ENCODE measurements at regions not wholly inside any gene's neighbourhood (a gene's known extent, or its start where the extent isn't known, plus 50 kb on each side); places are given as distances from the start of the nearest gene placed in this dataset.

- DNase-seq (ENCODE audit: low read depth), result no peak
Observed at GRCh38 chr4:56240554-56241174, 146.6 kb downstream of the AASDH start.

- DNase-seq (ENCODE audit: low read depth), result no peak
Observed at GRCh38 chr4:56238251-56238650, 149.0 kb downstream of the AASDH start.

- DNase-seq (ENCODE audit: low read depth), result no peak
Observed at GRCh38 chr4:56235725-56236124, 151.6 kb downstream of the AASDH start.

- DNase-seq (ENCODE audit: low read depth), result no peak
Observed at GRCh38 chr4:56235011-56235410, 152.3 kb downstream of the AASDH start.

GRCh38 chr4:56234098-56234497 is 153.2 kb downstream of the AASDH start:
- no peak for DNase-seq (ENCODE audit: low read depth)

DNA sequence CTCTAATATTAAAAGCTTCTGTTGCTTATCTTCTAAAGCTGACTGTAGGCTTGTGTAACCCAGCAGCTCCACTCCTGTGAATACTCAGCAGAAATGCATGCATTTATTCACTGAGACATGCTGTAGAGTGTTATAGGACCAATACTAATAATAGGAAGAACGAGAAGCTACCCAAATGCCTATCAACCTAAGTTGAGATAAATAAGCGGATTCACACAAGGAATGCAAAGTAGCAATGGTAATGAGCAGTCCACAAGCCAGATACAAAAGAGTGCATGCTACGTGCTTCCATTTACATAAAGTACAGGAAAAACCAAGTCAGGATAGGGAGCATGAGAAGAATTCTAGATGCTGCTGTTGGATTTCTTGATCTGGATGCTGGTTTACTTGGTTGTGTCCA is 155.9 kb downstream of the AASDH start:
- no peak for DNase-seq (ENCODE audit: low read depth)

DNA sequence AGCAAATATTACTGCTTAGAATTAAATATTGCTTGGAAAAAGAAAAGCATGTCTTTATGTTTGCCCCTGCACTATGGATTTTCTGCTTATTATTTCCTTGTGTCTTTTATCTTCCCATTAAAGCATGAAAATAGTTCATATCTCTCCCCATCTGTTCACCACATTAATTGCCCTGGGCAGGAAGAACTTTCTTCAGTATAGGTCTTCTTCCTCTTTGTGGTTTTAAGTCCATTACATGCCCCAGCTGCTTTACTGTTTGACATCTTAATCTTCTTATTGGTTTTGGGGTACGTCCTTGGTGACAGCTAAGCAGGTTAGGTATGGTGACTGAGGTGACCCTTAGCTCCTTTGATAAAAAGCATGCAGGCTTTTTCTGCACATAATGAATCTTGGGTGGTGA is 157.3 kb downstream of the AASDH start:
- DNase-seq (ENCODE audit: low read depth), result no peak

GRCh38 chr4:56227301-56227835 is 159.9 kb downstream of the AASDH start:
- DNase-seq (ENCODE audit: low read depth), result no peak

- no peak for DNase-seq (ENCODE audit: low read depth)
Observed at GRCh38 chr4:56226579-56226978, 160.7 kb downstream of the AASDH start.

GRCh38 chr4:56224641-56225040 is 162.7 kb downstream of the AASDH start:
- no peak for DNase-seq (ENCODE audit: low read depth)

GRCh38 chr4:56222514-56222913 is 164.8 kb downstream of the AASDH start:
- no peak for DNase-seq (ENCODE audit: low read depth)

DNA sequence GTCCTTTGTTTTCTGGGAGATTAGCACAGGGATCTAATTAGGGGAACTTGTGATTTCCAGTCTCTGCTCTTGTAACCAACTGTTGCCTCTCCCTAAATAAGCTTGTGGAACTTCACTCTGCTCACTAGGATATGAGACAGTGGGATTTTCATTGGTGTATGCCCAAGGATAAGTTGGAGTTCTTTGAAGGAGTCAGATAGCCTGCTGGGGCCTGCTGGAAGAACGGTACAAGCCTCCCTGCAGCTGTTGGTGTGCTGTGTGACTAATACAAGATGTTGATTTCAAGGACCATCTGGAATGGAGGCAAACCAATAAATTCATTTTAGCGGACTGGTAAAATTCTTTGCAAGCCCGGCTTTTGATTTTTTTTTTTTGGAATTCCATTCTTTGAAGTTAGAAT is 167.0 kb downstream of the AASDH start:
- no peak for DNase-seq (ENCODE audit: low read depth)

GRCh38 chr4:56219447-56219846 is 167.8 kb downstream of the AASDH start:
- DNase-seq (ENCODE audit: low read depth), result no peak

DNA sequence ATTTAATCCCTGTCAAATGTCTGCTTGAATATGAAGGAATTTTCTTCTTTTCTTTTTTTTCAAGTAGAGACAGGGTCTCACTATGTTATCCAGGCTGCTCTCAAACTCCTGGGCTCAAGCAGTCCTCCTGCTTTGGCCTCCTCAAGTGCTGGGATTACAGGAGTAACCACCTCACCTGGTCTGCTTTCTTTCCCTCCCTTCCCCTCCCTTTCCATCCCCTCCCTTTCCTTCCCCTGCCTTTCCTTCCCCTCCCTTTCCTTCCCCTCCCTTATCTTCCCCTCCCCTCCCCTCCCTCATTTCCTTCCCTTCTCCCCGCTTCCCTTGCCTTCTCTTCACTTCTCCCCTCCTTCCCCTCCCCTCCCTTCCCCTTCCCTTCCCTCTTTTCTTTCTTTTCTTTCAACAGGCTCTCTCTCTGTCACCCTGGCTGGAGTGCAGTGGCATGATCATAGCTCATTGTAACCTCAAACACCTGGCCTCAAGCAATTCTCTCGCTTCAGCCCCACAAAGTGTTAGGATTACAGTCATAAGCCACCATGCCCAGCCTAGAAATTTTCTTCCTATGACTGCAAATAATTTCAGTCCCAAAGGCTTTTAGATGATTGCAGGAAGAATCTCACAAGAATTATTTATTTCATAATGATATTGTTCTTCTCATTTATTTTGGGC is 168.9 kb downstream of the AASDH start:
- no peak for DNase-seq (ENCODE audit: low read depth)

GRCh38 chr4:56217343-56217890 is 169.9 kb downstream of the AASDH start:
- no peak for DNase-seq (ENCODE audit: low read depth)

DNA sequence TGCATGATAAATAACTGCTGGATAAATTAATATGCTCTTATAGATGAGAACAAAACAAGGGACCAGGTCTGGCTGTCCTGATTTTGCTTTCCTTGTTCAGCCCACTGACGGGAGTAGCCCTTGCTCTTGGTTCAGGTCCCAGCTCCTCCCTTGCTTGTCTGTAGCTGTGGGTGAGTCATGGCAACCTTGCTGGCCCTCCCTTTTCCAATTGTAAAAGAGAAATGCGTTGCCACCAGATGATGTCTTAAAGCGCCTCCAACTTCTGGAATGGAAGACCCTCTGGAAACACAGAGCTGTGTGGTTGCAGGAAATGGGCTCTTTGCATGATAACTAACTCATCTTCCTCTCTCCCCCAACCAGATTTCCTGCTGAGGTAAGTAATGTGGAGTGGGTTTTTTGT is 171.4 kb downstream of the AASDH start:
- peak; percentile 21 for DNase-seq (ENCODE audit: low read depth)

DNA sequence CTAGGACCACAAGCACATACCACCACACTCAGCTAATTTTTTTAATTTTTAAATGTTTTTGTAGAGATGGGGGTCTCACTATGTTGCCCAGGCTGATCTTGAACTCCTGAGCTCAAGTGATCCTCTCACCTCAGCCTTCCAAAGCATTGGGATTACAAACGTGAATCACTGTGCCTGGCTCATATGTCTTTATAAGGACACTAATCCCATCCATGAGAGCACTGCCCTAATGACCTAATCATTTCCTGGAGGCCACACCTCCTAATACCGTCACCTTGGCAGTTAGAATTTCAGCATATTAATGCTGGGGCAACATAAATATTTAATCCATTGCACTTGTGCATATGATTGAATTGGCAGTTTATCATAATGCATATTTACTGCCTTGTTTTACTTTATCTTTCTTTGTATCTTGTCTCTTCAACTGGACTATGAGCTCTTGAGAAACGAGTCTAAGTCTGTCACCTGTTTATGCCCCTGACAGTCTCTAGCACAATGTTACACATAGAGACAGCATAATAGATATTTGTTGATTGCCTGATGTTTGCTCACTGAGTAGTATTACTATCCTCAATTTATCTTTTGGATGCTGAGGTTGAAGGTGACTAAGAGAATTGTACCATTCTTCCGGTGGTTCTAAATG is 172.0 kb downstream of the AASDH start:
- DNase-seq (ENCODE audit: low read depth), result no peak

- DNase-seq (ENCODE audit: low read depth), result no peak
Observed at GRCh38 chr4:56213543-56213942, 173.7 kb downstream of the AASDH start.

GRCh38 chr4:56212774-56213173 is 174.5 kb downstream of the AASDH start:
- no peak for DNase-seq (ENCODE audit: low read depth)

GRCh38 chr4:56211202-56211601 is 176.1 kb downstream of the AASDH start:
- no peak for DNase-seq (ENCODE audit: low read depth)

DNA sequence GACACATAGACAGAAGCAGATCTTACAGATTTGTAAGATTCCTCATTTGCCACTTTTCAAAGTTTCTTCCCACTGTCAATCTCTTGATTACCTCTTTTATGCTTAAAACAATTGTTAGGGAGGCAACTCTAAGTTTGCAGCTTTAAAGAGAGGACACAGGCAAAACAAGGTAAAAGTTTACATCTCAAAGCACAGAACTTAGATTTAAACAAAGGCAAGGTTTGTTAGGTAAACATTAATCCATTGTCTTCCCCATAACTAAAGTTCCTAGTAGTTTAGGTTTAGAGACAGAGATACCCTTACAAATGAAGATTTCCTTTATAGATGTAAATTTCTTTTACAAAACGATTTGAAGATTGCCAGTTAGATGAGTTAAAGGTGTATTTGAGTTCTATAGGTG is 176.9 kb downstream of the AASDH start:
- DNase-seq (ENCODE audit: low read depth), result no peak

DNA sequence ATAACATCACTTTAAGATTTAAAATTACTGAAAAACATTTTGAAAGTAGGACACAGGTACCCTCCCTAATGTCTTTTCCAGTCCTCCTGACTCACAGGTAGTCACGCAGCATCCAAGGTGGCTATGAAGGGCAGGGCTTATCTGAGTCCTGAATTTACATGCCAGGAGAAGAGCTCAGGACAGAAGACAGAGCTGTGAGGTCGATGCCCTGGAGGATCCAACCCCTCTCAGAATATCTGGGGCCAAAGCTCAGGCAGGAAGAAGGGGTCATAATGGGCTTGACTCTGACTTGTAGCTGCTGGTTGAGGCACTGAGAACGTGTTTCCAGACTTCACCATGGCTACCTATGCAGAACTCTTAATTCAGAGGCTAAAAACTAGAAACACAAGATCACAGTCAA is 177.5 kb downstream of the AASDH start:
- DNase-seq (ENCODE audit: low read depth), result no peak

GRCh38 chr4:56208103-56208502 is 179.2 kb downstream of the AASDH start:
- DNase-seq (ENCODE audit: low read depth), result no peak

Measured in fibroblast of the conjunctiva (primary cell).